Keratinocyte (primary cell): ENCODE measurements at regions not wholly inside any gene's neighbourhood (a gene's known extent, or its start where the extent isn't known, plus 50 kb on each side); places are given as distances from the start of the nearest gene placed in this dataset.

Source experiments
- DNase-seq: peaks from one replicate; pipeline ENCODE4 v3.0.0-alpha.2; 2011; ENCODE audit warnings: low read depth, missing footprints, low spot score
- FAIRE-seq: peaks from 2 replicates; lab custom pipeline; 2011; peaks lifted over from hg19 to GRCh38; lab: Jason Lieb, UNC
- H2AFZ ChIP-seq: 2 replicates; pipeline ENCODE4 v1.6.0; 2012; ENCODE audit warnings: low read length, control low read depth, inconsistent platforms; ENCODE audit not compliant: control insufficient read depth
- H3K27ac ChIP-seq: 2 replicates; pipeline ENCODE4 v1.5.1; 2011; ENCODE audit warnings: low read length; ENCODE audit not compliant: control insufficient read depth, insufficient read depth
- H3K27me3 ChIP-seq: 3 replicates; pipeline ENCODE4 v1.6.0; 2011; ENCODE audit warnings: low read length; ENCODE audit not compliant: control insufficient read depth, insufficient read depth; ENCODE audit errors: extremely low read depth
- H3K36me3 ChIP-seq, 2 experiments: 2 replicates in 1 of 2; 3 replicates in 1 of 2; pipeline ENCODE4 v1.5.1; 2011; ENCODE audit warnings: low read length in 2 of 2, mild to moderate bottlenecking in 1 of 2; ENCODE audit not compliant: control insufficient read depth in 2 of 2, insufficient read depth in 2 of 2; ENCODE audit errors: extremely low read depth in 1 of 2
- H3K4me1 ChIP-seq: 3 replicates; pipeline ENCODE4 v1.5.1; 2011; ENCODE audit warnings: low read length; ENCODE audit not compliant: control insufficient read depth, insufficient read depth; ENCODE audit errors: extremely low read depth
- H3K4me2 ChIP-seq: 3 replicates; pipeline ENCODE4 v1.6.0; 2011; ENCODE audit warnings: low read depth, low read length; ENCODE audit not compliant: control insufficient read depth, insufficient read depth; ENCODE audit errors: extremely low read depth
- H3K4me3 ChIP-seq, 3 experiments: fragments of 200-600 bp in 1 of 3; sonication (generic) in 1 of 3; 2 replicates in 2 of 3; 3 replicates in 1 of 3; pipeline ENCODE4 v1.5.1; 2011 to 2016; ENCODE audit warnings: low read length in 3 of 3, mild to moderate bottlenecking in 3 of 3, control low read depth in 2 of 3, inconsistent platforms in 1 of 3, low read depth in 1 of 3, mixed read lengths in 1 of 3, mixed run types in 1 of 3, moderate library complexity in 1 of 3; ENCODE audit not compliant: control insufficient read depth in 2 of 3, insufficient read depth in 2 of 3; ENCODE audit errors: extremely low read depth in 1 of 3
- H3K79me2 ChIP-seq: 2 replicates; pipeline ENCODE4 v1.6.0; 2012; ENCODE audit warnings: low read length; ENCODE audit not compliant: control insufficient read depth, insufficient read depth
- H3K9ac ChIP-seq: 3 replicates; pipeline ENCODE4 v1.6.0; 2011; ENCODE audit warnings: low read length; ENCODE audit not compliant: control insufficient read depth, insufficient read depth; ENCODE audit errors: extremely low read depth
- H3K9me1 ChIP-seq: 3 replicates; pipeline ENCODE4 v1.6.0; 2011; ENCODE audit warnings: low read length; ENCODE audit not compliant: control insufficient read depth, insufficient read depth; ENCODE audit errors: extremely low read depth
- H3K9me3 ChIP-seq: 2 replicates; pipeline ENCODE4 v1.5.1; 2012; ENCODE audit warnings: low read depth, low read length; ENCODE audit not compliant: control insufficient read depth
- H4K20me1 ChIP-seq: 3 replicates; pipeline ENCODE4 v1.6.0; 2011; ENCODE audit warnings: low read length; ENCODE audit not compliant: control insufficient read depth, insufficient read depth; ENCODE audit errors: extremely low read depth
- CTCF ChIP-seq, 3 experiments: IDR thresholded peaks in 1 of 3; conservative IDR thresholded peaks in 1 of 3; optimal IDR thresholded peaks in 1 of 3; 2 replicates in 2 of 3; 3 replicates in 1 of 3; pipeline versions ENCODE3 to v1.5.1; 2011; ENCODE audit warnings: low read length in 3 of 3, mild to moderate bottlenecking in 3 of 3, moderate library complexity in 2 of 3, control low read depth in 1 of 3, inconsistent platforms in 1 of 3; ENCODE audit not compliant: insufficient read depth in 2 of 3; ENCODE audit errors: extremely low read depth in 1 of 3
- EZH2 ChIP-seq: IDR thresholded peaks from one replicate; pipeline ENCODE4 v1.6.1; 2012; ENCODE audit warnings: inconsistent platforms, mild to moderate bottlenecking, low read length, moderate library complexity
- dilution Hi-C: fragments of 300-500 bp; cut with MboI; formaldehyde crosslinking; loops from one replicate; pipeline ENCODE4 v1.7.0; 2020; ENCODE audit warnings: low sequenced_read_pairs; ENCODE audit not compliant: extremely low pct_ligation_motif_present

GRCh38 chr3:76866729-76867408 lies 173.0 kb upstream of the ROBO2 start:
- DNase-seq (no peak), FAIRE-seq (no peak)
- Histone ChIP-seq H3K4me1 (no peaks in the 10 kb centered on the region), H3K79me2 (no peaks in the 10 kb centered on the region), H3K9me1 (no peaks in the 10 kb centered on the region), H3K9me3 (no peaks in the 10 kb centered on the region), H2AFZ (no peak overlapping the region), H4K20me1 (no peaks in the 10 kb centered on the region), H3K27me3 (no peaks in the 10 kb centered on the region), H3K36me3 (no peaks in the 10 kb centered on the region), H3K9ac (no peak overlapping the region), H3K4me3 (no peak overlapping the region), H3K4me2 (no peak overlapping the region), H3K27ac (no peak overlapping the region)
- TF ChIP-seq CTCF (optimal IDR thresholded peaks at IDR 0.05 in 1 of 3, IDR thresholded peaks at IDR 0.05 in 1 of 3, conservative IDR thresholded peaks at IDR 0.05 in 1 of 3; ENCODE audit: extremely low read depth in 1 of 3, insufficient read depth in 2 of 3, low read length in 3 of 3) = no peak
- TF ChIP-seq EZH2 = no peak
- dilution Hi-C loops = no loop called here

- no peak for TF ChIP-seq CTCF (optimal IDR thresholded peaks at IDR 0.05 in 1 of 3, IDR thresholded peaks at IDR 0.05 in 1 of 3, conservative IDR thresholded peaks at IDR 0.05 in 1 of 3; ENCODE audit: extremely low read depth in 1 of 3, insufficient read depth in 2 of 3, low read length in 3 of 3)
- no peak for TF ChIP-seq EZH2
- Histone ChIP-seq H3K4me1 (no peaks in the 10 kb centered on the region), H3K4me3 (no peak overlapping the region), H3K27ac (no peak overlapping the region), H3K9me1 (no peaks in the 10 kb centered on the region), H3K36me3 (no peaks in the 10 kb centered on the region), H3K4me2 (no peak overlapping the region), H4K20me1 (no peaks in the 10 kb centered on the region), H3K9ac (no peak overlapping the region), H2AFZ (no peak overlapping the region), H3K79me2 (no peaks in the 10 kb centered on the region), H3K27me3 (no peaks in the 10 kb centered on the region), H3K9me3 (no peaks in the 10 kb centered on the region)
- dilution Hi-C loops = no loop called here
- no peak for FAIRE-seq
- no peak for DNase-seq
These were observed 170.0 kb upstream of the ROBO2 start for GRCh38 chr3:76869726-76870384.
